H9 (cell line): ENCODE measurements at regions not wholly inside any gene's neighbourhood (a gene's known extent, or its start where the extent isn't known, plus 50 kb on each side); places are given as distances from the start of the nearest gene placed in this dataset.

Source experiments
- DNase-seq: peaks from one replicate; pipeline ENCODE4 v3.0.0-alpha.2; 2017
- H2AFZ ChIP-seq: one replicate; pipeline ENCODE4 v1.6.1; 2013; ENCODE audit warnings: mild to moderate bottlenecking, low read length, control low read depth, moderate library complexity
- H2AK5ac ChIP-seq: 2 replicates; pipeline ENCODE4 v1.6.1; 2013; ENCODE audit warnings: low read length, control low read depth, mixed read lengths; ENCODE audit not compliant: insufficient read length
- H2BK120ac ChIP-seq: one replicate; pipeline ENCODE4 v1.6.1; 2013; ENCODE audit warnings: low read depth, mild to moderate bottlenecking, low read length, control low read depth, inconsistent platforms; ENCODE audit not compliant: poor library complexity, severe bottlenecking
- H2BK12ac ChIP-seq: 2 replicates; pipeline ENCODE4 v1.6.1; 2013; ENCODE audit warnings: low read length, control low read depth, mixed read lengths, low read depth; ENCODE audit not compliant: insufficient read length
- H2BK15ac ChIP-seq: 2 replicates; pipeline ENCODE4 v1.6.1; 2013; ENCODE audit warnings: low read depth, low read length, control low read depth
- H2BK20ac ChIP-seq: one replicate; pipeline ENCODE4 v1.6.1; 2013; ENCODE audit warnings: low read depth, mild to moderate bottlenecking, low read length, control low read depth, inconsistent platforms; ENCODE audit not compliant: poor library complexity, severe bottlenecking
- H2BK5ac ChIP-seq: 2 replicates; pipeline ENCODE4 v1.6.1; 2013; ENCODE audit warnings: low read length, control low read depth, mixed read lengths; ENCODE audit not compliant: insufficient read length
- H3K14ac ChIP-seq: 2 replicates; pipeline ENCODE4 v1.6.1; 2013; ENCODE audit warnings: low read length, control low read depth; ENCODE audit not compliant: insufficient read depth
- H3K18ac ChIP-seq: 2 replicates; pipeline ENCODE4 v1.6.1; 2013; ENCODE audit warnings: low read depth, mild to moderate bottlenecking, mixed read lengths, low read length, control low read depth; ENCODE audit not compliant: insufficient read length
- H3K23ac ChIP-seq: 2 replicates; pipeline ENCODE4 v1.6.1; 2013; ENCODE audit warnings: low read length, control low read depth, mixed read lengths, low read depth; ENCODE audit not compliant: insufficient read length
- H3K23me2 ChIP-seq: 2 replicates; pipeline ENCODE4 v1.6.1; 2013; ENCODE audit warnings: low read depth, mild to moderate bottlenecking, mixed read lengths, low read length, control low read depth; ENCODE audit not compliant: insufficient read length, poor library complexity, severe bottlenecking
- H3K27ac ChIP-seq: 2 replicates; pipeline ENCODE4 v1.5.1; 2013; ENCODE audit warnings: low read length, control low read depth, mixed read lengths, low read depth; ENCODE audit not compliant: insufficient read length
- H3K27me3 ChIP-seq: 2 replicates; pipeline ENCODE4 v1.6.1; 2013; ENCODE audit warnings: low read length, control low read depth, inconsistent platforms; ENCODE audit not compliant: insufficient read depth
- H3K4ac ChIP-seq: 2 replicates; pipeline ENCODE4 v1.6.1; 2013; ENCODE audit warnings: low read depth, mild to moderate bottlenecking, control low read depth, inconsistent platforms, low read length, moderate library complexity
- H3K4me1 ChIP-seq: 2 replicates; pipeline ENCODE4 v1.6.1; 2013; ENCODE audit warnings: low read length, control low read depth, inconsistent platforms; ENCODE audit not compliant: insufficient read depth
- H3K4me2 ChIP-seq: 2 replicates; pipeline ENCODE4 v1.6.1; 2013; ENCODE audit warnings: low read length, control low read depth, mixed read lengths; ENCODE audit not compliant: insufficient read length, insufficient read depth
- H3K56ac ChIP-seq: 2 replicates; pipeline ENCODE4 v1.6.1; 2013; ENCODE audit warnings: low read depth, mild to moderate bottlenecking, mixed read lengths, low read length, control low read depth; ENCODE audit not compliant: insufficient read length
- H3K79me1 ChIP-seq: 2 replicates; pipeline ENCODE4 v1.6.1; 2013; ENCODE audit warnings: low read depth, mild to moderate bottlenecking, moderate library complexity, low read length, control low read depth, inconsistent platforms; ENCODE audit not compliant: insufficient read depth, poor library complexity, severe bottlenecking
- H3K79me2 ChIP-seq: 2 replicates; pipeline ENCODE4 v1.6.1; 2013; ENCODE audit warnings: low read length, control low read depth, inconsistent platforms; ENCODE audit not compliant: insufficient read depth
- H3K9ac ChIP-seq: 2 replicates; pipeline ENCODE4 v1.6.1; 2013; ENCODE audit warnings: low read length, control low read depth, mixed read lengths; ENCODE audit not compliant: insufficient read length; ENCODE audit errors: extremely low read depth
- H3K9me3 ChIP-seq: one replicate; pipeline ENCODE4 v1.6.1; 2013; ENCODE audit warnings: low read depth, low read length, inconsistent platforms; ENCODE audit not compliant: control insufficient read depth
- H3T11ph ChIP-seq: one replicate; pipeline ENCODE4 v1.6.1; 2013; ENCODE audit warnings: mild to moderate bottlenecking, low read length, control low read depth, inconsistent platforms
- H4K20me1 ChIP-seq: one replicate; pipeline ENCODE4 v1.6.1; 2013; ENCODE audit not compliant: control insufficient read depth, insufficient read length, insufficient read depth
- H4K5ac ChIP-seq: 2 replicates; pipeline ENCODE4 v1.6.1; 2013; ENCODE audit warnings: low read depth, mild to moderate bottlenecking, mixed read lengths, low read length, control low read depth; ENCODE audit not compliant: insufficient read length
- H4K8ac ChIP-seq: replicated peaks from 2 replicates; pipeline ENCODE4 v1.6.1; 2013; ENCODE audit warnings: low read length, control low read depth, mixed read lengths, low read depth; ENCODE audit not compliant: insufficient read length
- H4K91ac ChIP-seq: 2 replicates; pipeline ENCODE4 v1.6.1; 2013; ENCODE audit warnings: low read depth, mild to moderate bottlenecking, moderate library complexity, mixed read lengths, low read length, control low read depth; ENCODE audit not compliant: insufficient read length
- H3K27ac Mint-ChIP-seq, 3 experiments: 2 replicates in 2 of 3; 3 replicates in 1 of 3; pipeline ENCODE4 v1.8.0; 2020 to 2021; ENCODE audit warnings: mixed read lengths in 3 of 3, mild to moderate bottlenecking in 1 of 3, moderate library complexity in 1 of 3
- H3K27me3 Mint-ChIP-seq: 2 replicates; pipeline ENCODE4 v1.8.0; 2021; ENCODE audit warnings: low read depth, mild to moderate bottlenecking, moderate library complexity, mixed read lengths
- H3K36me3 Mint-ChIP-seq, 3 experiments: 2 replicates in 2 of 3; 3 replicates in 1 of 3; pipeline ENCODE4 v1.8.0; 2020 to 2021; ENCODE audit warnings: low read depth in 3 of 3, mixed read lengths in 3 of 3; ENCODE audit not compliant: insufficient read depth in 1 of 3
- H3K4me1 Mint-ChIP-seq, 2 experiments: 2 replicates each; pipeline ENCODE4 v1.8.0; 2020; ENCODE audit warnings: mixed read lengths in 2 of 2
- H3K4me3 Mint-ChIP-seq, 2 experiments: 2 replicates in 1 of 2; 3 replicates in 1 of 2; pipeline ENCODE4 v1.8.0; 2020 to 2021; ENCODE audit warnings: mild to moderate bottlenecking in 2 of 2, mixed read lengths in 2 of 2, moderate library complexity in 1 of 2
- H3K9me3 Mint-ChIP-seq, 2 experiments: 2 replicates in 1 of 2; 3 replicates in 1 of 2; pipeline ENCODE4 v1.8.0; 2020; ENCODE audit warnings: mild to moderate bottlenecking in 2 of 2, mixed read lengths in 2 of 2, moderate library complexity in 1 of 2
- CTCF ChIP-seq: fragments of 200-600 bp; sonication (generic); conservative IDR thresholded peaks from 3 replicates; pipeline ENCODE4 v1.8.0; 2021; ENCODE audit warnings: antibody characterized with exemption, mild to moderate bottlenecking
- WGBS: extraction: QIAGEN DNeasy Blood & Tissue Kit; methylation state at CpG from one replicate; pipeline ENCODE4 v1.1.7; 2013; ENCODE audit warnings: missing lambda C conversion rate, low lambda C conversion rate, mixed read lengths; ENCODE audit not compliant: insufficient read length; ENCODE audit errors: extremely low coverage; 5-methylcytosine and 5-hydroxymethylcytosine counted together

GRCh38 chr1:87572008-87572407 lies 243.3 kb downstream of the LMO4 start:
- H3K56ac ChIP-seq, result no peak overlapping the region
- no peaks in the 10 kb centered on the region for H3K23me2 ChIP-seq
- no peak overlapping the region for H3T11ph ChIP-seq
- no peak overlapping the region for H2BK5ac ChIP-seq
- H4K5ac ChIP-seq, result no peak overlapping the region
- Mint-ChIP-seq H3K4me1 (no peaks in the 10 kb centered on the region), H3K36me3 (no peaks in the 10 kb centered on the region), H3K27ac (no peak overlapping the region), H3K4me3 (no peak overlapping the region), H3K27me3 (no peaks in the 10 kb centered on the region), H3K9me3 (no peaks in the 10 kb centered on the region)
- H3K4me1 ChIP-seq, result no peaks in the 10 kb centered on the region
- no peak overlapping the region for H2AFZ ChIP-seq
- WGBS, result no CpG with 5 or more reads among the region's 4 CpGs
- no peak overlapping the region for H3K4ac ChIP-seq
- no peak overlapping the region for H2BK15ac ChIP-seq
- H2BK12ac ChIP-seq, result no peak overlapping the region
- no peak overlapping the region for H3K23ac ChIP-seq
- no peak overlapping the region for H4K91ac ChIP-seq
- no peak overlapping the region for H2BK120ac ChIP-seq
- no peak overlapping the region for H3K4me2 ChIP-seq
- no peaks in the 10 kb centered on the region for H4K20me1 ChIP-seq
- no peaks in the 10 kb centered on the region for H3K27me3 ChIP-seq
- no peak overlapping the region for H3K14ac ChIP-seq
- no peak overlapping the region for H4K8ac ChIP-seq
- H3K9ac ChIP-seq, result no peak overlapping the region
- no peak for DNase-seq
- H2BK20ac ChIP-seq, result no peak overlapping the region
- H3K27ac ChIP-seq, result no peak overlapping the region
- H3K79me2 ChIP-seq, result no peaks in the 10 kb centered on the region
- H3K9me3 ChIP-seq, result no peaks in the 10 kb centered on the region
- TF ChIP-seq CTCF, result no peak
- H2AK5ac ChIP-seq, result no peak overlapping the region
- H3K79me1 ChIP-seq, result no peaks in the 10 kb centered on the region
- no peak overlapping the region for H3K18ac ChIP-seq
